CD4-positive, alpha-beta T cell (primary cell): ENCODE measurements at regions not wholly inside any gene's neighbourhood (a gene's known extent, or its start where the extent isn't known, plus 50 kb on each side); places are given as distances from the start of the nearest gene placed in this dataset.

ENCODE experiments used
- ATAC-seq: fragments of 200-7000 bp; cut with Tn5 transposase; one replicate; pipeline ENCODE4 v1.10.0; 2022; ENCODE audit warnings: mild to moderate bottlenecking; ENCODE audit not compliant: poor library complexity
- CTCF ChIA-PET: fragments of 350-600 bp; sonication (Branson Sonifier 250); formaldehyde crosslinking; loops from one replicate; lab custom pipeline; 2021; ENCODE audit warnings: antibody characterized with exemption, inconsistent platforms; lab: Charles Lee
- POLR2A ChIA-PET: fragments of 350-600 bp; sonication (Branson Sonifier 250); formaldehyde crosslinking; loops from one replicate; lab custom pipeline; 2021; ENCODE audit warnings: antibody characterized with exemption, inconsistent platforms; lab: Charles Lee
- DNase-seq, 14 experiments: peaks; one replicate each; pipeline ENCODE4 v3.0.0-alpha.2; 2013 to 2020; ENCODE audit warnings: mixed read lengths in 2 of 14
- H3K27ac ChIP-seq, 2 donors: one replicate each; pipeline versions ENCODE4 v1.5.1 to v1.7.0; 2013; ENCODE audit warnings: low read length in 2 of 2, low read depth in 1 of 2, mild to moderate bottlenecking in 1 of 2
- H3K27me3 ChIP-seq, 2 experiments: 1 replicate in 1 of 2; 2 replicates in 1 of 2; pipeline versions ENCODE4 v1.6.1 to v1.7.0; 2013; ENCODE audit warnings: low read length in 2 of 2, control low read depth in 1 of 2, mild to moderate bottlenecking in 1 of 2, moderate library complexity in 1 of 2; ENCODE audit not compliant: insufficient read depth in 2 of 2, control insufficient read depth in 1 of 2
- H3K36me3 ChIP-seq: one replicate; pipeline ENCODE4 v1.6.1; 2013; ENCODE audit warnings: low read length, control low read depth; ENCODE audit not compliant: insufficient read depth
- H3K4me1 ChIP-seq: one replicate; pipeline ENCODE4 v1.6.1; 2013; ENCODE audit warnings: low read length, control low read depth; ENCODE audit not compliant: insufficient read depth
- H3K4me3 ChIP-seq: one replicate; pipeline ENCODE4 v1.5.1; 2013; ENCODE audit warnings: mild to moderate bottlenecking, low read length, moderate library complexity
- H3K9me3 ChIP-seq, 2 experiments: 1 replicate in 1 of 2; 2 replicates in 1 of 2; pipeline versions ENCODE4 v1.6.1 to v1.7.0; 2013; ENCODE audit warnings: low read length in 2 of 2, mild to moderate bottlenecking in 2 of 2, control low read depth in 1 of 2, moderate library complexity in 1 of 2; ENCODE audit not compliant: control insufficient read depth in 1 of 2, insufficient read depth in 1 of 2
- H3K27ac Mint-ChIP-seq: one replicate; pipeline ENCODE4 v1.8.0; 2020; ENCODE audit warnings: mixed read lengths
- H3K27me3 Mint-ChIP-seq: one replicate; pipeline ENCODE4 v1.8.0; 2021; ENCODE audit warnings: mixed read lengths
- H3K36me3 Mint-ChIP-seq: one replicate; pipeline ENCODE4 v1.8.0; 2021; ENCODE audit warnings: low read depth, mixed read lengths
- H3K4me1 Mint-ChIP-seq: one replicate; pipeline ENCODE4 v1.8.0; 2021; ENCODE audit warnings: low read depth, mixed read lengths
- H3K4me3 Mint-ChIP-seq: one replicate; pipeline ENCODE4 v1.8.0; 2020; ENCODE audit warnings: mild to moderate bottlenecking, mixed read lengths
- H3K9me3 Mint-ChIP-seq: one replicate; pipeline ENCODE4 v1.8.0; 2020; ENCODE audit warnings: mixed read lengths
- CTCF ChIP-seq: fragments of 200-600 bp; IDR thresholded peaks from one replicate; pipeline ENCODE4 v1.8.0; 2022; ENCODE audit warnings: antibody characterized with exemption, mild to moderate bottlenecking
- intact Hi-C, 2 experiments: fragments of 100-400 bp; cut with DNase I in 1 of 2; cut with micrococcal nuclease in 1 of 2; formaldehyde crosslinking; loops; one replicate each; pipeline versions ENCODE4 v1.15.1 to v1.9.0; 2023 to 2025; cut with DNase I, micrococcal nuclease

GRCh38 chr18:61954096-61954746 lies 61.4 kb upstream of the RNF152 start:
- Histone ChIP-seq H3K4me3 (no peak overlapping the region), H3K36me3 (no peaks in the 10 kb centered on the region), H3K27ac (no peak overlapping the region), H3K9me3 (no peaks in the 10 kb centered on the region), H3K4me1 (peaks cover 4% of the 10 kb centered on the region), H3K27me3 (peaks cover 0 to 4% of the 10 kb centered on the region in 2 experiments)
- H3K4me3 Mint-ChIP-seq: no peak overlapping the region
- no peak for TF ChIP-seq CTCF
- DNase-seq (no peak), ATAC-seq (no peak)
- ChIA-PET POLR2A (no interaction called here), CTCF (no interaction called here)
- no peaks in the 10 kb centered on the region for H3K9me3 Mint-ChIP-seq
- no peaks in the 10 kb centered on the region for H3K36me3 Mint-ChIP-seq
- no peaks in the 10 kb centered on the region for H3K27me3 Mint-ChIP-seq
- no peak overlapping the region for H3K27ac Mint-ChIP-seq
- H3K4me1 Mint-ChIP-seq: peaks cover 9% of the 10 kb centered on the region
- intact Hi-C loops: no loop called here

GRCh38 chr18:61953641-61954040 lies 60.8 kb upstream of the RNF152 start:
- POLR2A ChIA-PET: no interaction called here
- Mint-ChIP-seq H3K4me3 (no peak overlapping the region), H3K27ac (no peak overlapping the region), H3K9me3 (no peaks in the 10 kb centered on the region), H3K36me3 (no peaks in the 10 kb centered on the region), H3K4me1 (peaks cover 9% of the 10 kb centered on the region), H3K27me3 (no peaks in the 10 kb centered on the region)
- ATAC-seq (no peak), DNase-seq (no peak)
- Histone ChIP-seq H3K4me3 (no peak overlapping the region), H3K27me3 (peaks cover 0 to 4% of the 10 kb centered on the region in 2 experiments), H3K9me3 (no peaks in the 10 kb centered on the region), H3K4me1 (peaks cover 4% of the 10 kb centered on the region), H3K27ac (no peak overlapping the region), H3K36me3 (no peaks in the 10 kb centered on the region)
- no peak for TF ChIP-seq CTCF
- intact Hi-C loops: no loop called here
- CTCF ChIA-PET: no interaction called here

- ChIA-PET POLR2A (no interaction called here), CTCF (no interaction called here)
- H3K36me3 Mint-ChIP-seq: no peaks in the 10 kb centered on the region
- DNase-seq (no peak), ATAC-seq (no peak)
- Histone ChIP-seq H3K36me3 (no peaks in the 10 kb centered on the region), H3K4me1 (peaks cover 4% of the 10 kb centered on the region), H3K9me3 (no peaks in the 10 kb centered on the region), H3K4me3 (no peak overlapping the region), H3K27ac (no peak overlapping the region), H3K27me3 (peaks cover 0 to 4% of the 10 kb centered on the region in 2 experiments)
- no peaks in the 10 kb centered on the region for H3K27me3 Mint-ChIP-seq
- no peak overlapping the region for H3K27ac Mint-ChIP-seq
- peaks cover 9% of the 10 kb centered on the region for H3K4me1 Mint-ChIP-seq
- no peak overlapping the region for H3K4me3 Mint-ChIP-seq
- intact Hi-C loops: no loop called here
- no peak for TF ChIP-seq CTCF
- H3K9me3 Mint-ChIP-seq: no peaks in the 10 kb centered on the region
Observed at GRCh38 chr18:61953161-61953560, 60.4 kb upstream of the RNF152 start.
